NCI-H2227 treated with DMSO at 0.1 percent for 48 hours (cell line): ENCODE measurements at regions not wholly inside any gene's neighbourhood (a gene's known extent, or its start where the extent isn't known, plus 50 kb on each side); places are given as distances from the start of the nearest gene placed in this dataset.
A peak's percentile ranks its signal among the peaks of the same experiment; 100 is the strongest.

Experiments
- DNase-seq: peaks from one replicate; lab custom pipeline; 2025; lab: John Stamatoyannopoulos, UW

- no peak for DNase-seq
These were observed 788.7 kb upstream of the KLHL29 start for GRCh38 chr2:22596306-22596705.

DNA sequence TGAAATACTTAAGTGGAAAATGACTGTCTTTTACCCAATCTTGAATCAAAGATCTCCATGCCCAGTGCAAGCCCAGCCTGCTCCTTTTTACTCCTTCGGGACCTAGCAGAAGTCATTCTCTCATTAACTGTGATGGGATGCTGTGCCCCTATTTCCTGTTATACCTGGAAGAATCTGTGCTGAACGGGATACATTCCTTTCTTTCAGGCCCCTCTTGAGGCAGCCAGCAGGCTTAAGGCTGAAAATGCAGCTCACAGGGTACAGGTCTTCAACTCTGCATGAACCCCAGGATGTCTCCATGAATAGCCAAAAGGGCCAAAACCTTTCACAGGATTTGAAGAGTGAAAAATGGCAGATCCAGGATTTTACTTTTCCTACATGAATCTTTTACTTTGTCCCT lies 784.8 kb upstream of the KLHL29 start:
- no peak for DNase-seq

DNA sequence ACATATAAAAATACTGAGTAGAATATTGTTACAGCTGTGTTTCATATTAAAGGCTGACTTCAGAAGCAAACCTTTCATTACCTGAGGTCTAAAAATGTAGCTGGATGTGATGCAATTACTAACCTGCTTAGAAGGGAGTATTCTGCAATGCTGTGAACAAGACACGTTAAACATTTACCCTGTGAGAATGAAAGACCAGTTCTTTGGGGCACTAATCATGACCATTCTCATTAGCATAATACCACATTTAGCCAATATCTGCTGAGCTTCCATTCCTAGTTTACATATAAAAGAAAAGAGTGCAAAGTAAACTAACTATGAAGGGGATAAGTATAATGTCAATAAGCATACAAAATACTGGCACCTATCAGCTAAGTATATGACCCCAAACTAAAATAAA lies 784.0 kb upstream of the KLHL29 start:
- DNase-seq: no peak

GRCh38 chr2:22604136-22604535 lies 780.8 kb upstream of the KLHL29 start:
- DNase-seq: no peak

DNA sequence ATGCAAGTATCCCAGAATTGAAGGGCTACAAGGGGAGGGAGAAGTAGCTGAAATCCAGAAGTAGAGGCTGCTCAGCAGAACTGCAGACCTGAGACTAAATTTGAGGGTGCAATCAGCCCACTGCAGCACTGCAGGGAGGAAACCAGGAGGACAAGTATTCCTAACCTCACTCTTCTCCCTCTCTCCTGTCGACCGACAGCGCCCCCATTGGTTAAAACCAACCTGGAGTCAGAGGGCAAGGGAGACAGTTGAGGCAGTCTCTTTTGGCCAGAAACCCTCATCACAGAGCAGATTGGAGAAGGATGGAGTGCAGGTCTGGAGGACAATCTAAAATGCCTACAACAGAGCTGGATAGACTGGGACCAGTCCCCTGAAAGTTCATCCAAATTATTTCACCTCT lies 768.9 kb upstream of the KLHL29 start:
- DNase-seq: no peak

GRCh38 chr2:22623620-22624019 lies 761.4 kb upstream of the KLHL29 start:
- DNase-seq: no peak

- DNase-seq: no peak
These were observed 758.4 kb upstream of the KLHL29 start for GRCh38 chr2:22626621-22627020.

DNA sequence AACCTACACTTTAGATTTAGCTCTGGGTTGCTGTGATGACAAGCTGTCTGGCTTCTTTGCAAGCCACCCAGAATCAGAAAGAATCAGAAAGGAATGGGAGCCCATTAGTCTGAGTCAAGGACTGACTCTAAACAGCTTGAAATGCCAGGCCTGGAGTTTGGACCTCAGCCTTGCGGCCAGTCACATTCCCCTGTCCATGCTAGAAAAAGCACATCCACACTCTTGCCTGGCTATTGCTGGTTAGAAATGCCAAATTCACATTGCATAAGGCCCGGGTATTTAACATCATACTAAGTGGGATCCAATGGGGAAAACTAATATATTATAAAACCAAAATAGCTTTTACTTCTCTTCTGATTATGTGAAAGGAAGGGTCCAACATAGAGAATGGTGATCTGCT lies 756.8 kb upstream of the KLHL29 start:
- no peak for DNase-seq

- DNase-seq: no peak
These were observed 756.1 kb upstream of the KLHL29 start for GRCh38 chr2:22628906-22629305.

DNA sequence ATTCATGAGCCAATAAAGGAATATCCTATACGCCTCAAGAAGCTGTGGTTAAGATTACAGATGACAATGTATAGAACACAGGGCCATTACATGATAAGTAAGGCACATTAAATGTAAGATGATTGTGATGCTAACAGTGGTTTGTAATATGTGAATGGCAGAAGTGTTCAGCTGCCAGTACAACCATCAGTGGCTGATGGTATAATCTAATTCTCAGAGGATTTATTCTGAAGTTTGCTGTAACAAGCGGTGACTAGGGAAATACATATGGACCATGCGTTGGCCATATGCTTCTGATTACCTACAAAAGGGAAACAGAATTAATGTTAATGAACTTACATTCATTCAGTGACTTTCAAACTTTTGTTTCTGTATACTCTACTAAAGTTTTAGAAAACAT lies 750.8 kb upstream of the KLHL29 start:
- DNase-seq: no peak

DNA sequence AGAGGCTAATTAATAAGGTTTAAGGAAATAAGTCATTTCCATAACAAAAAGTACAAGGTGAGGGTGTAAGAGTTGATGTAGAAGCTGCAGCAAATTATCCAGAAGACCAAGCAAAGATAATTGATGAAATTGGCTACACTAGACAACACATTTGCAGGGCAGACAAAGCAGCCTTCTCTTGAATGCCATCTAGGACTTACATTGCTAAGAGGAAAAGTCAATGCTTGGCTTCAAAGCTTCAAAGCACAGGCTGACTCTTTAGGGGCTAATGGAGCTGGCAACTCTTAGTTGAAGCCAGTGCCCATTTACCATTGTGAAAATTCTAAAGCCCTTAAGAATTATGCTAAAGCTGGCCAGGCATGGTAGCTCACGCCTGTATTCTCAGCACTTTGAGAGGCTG lies 728.6 kb upstream of the KLHL29 start:
- no peak for DNase-seq

DNA sequence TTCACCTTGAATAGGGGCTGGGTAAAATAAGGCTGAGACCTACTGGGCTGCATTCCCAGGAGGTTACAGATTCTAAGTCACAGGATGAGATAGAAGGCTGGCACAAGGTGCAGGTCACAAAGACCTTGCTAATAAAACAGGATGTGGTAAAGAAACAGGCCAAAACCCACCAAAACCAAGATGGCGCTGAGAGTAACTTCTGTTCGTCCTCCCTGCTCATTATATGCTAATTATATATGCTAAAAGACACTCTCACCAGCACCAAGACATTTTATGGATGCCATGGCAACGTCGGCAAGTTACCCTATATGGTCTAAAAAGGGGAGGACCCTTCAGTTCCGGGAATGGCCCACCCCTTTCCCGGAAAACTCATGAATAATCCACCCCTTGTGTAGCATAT lies 711.5 kb upstream of the KLHL29 start:
- DNase-seq: no peak

GRCh38 chr2:22683914-22684313 lies 701.1 kb upstream of the KLHL29 start:
- DNase-seq: no peak

GRCh38 chr2:22690096-22690495 lies 694.9 kb upstream of the KLHL29 start:
- DNase-seq: no peak

- no peak for DNase-seq
These were observed 693.3 kb upstream of the KLHL29 start for GRCh38 chr2:22691666-22692065.

DNA sequence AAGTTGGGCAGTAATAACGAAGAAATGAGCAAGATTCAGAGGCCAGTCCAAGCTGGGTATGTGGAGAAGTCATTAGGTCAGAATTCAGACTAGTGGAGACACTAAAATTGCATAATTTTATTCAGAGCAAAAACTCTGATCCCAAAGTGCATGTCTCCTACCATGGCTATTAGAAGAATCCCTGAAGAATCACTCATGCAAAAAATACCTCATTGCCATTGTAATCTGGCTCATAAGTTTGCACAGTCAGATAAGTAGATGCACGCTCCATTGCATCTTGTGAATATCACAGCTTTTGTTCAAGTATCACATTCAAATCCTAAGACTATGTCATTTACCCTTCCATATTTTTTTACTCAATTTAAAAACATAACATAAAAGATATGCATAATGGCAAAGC lies 692.2 kb upstream of the KLHL29 start:
- no peak for DNase-seq

DNA sequence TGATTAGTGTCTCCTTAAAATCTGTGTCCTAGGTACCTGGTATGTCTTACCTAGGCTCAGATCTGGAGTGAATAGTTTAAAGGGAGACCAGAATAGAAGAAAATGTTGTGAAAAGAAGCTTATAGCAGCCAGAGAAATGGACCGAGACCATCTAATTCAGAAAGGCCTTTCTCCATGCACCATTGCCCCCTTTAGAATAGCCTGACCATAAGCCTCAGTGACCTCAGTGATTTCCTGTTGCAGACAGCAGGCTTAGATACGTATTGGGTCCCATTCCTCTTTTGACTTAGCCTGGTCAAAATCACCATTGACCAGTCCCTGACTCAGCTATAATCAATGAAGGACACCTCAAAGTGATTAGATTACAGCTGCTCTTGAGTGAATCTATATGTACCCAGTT lies 690.7 kb upstream of the KLHL29 start:
- no peak for DNase-seq

GRCh38 chr2:22694856-22695255 lies 690.1 kb upstream of the KLHL29 start:
- no peak for DNase-seq

DNA sequence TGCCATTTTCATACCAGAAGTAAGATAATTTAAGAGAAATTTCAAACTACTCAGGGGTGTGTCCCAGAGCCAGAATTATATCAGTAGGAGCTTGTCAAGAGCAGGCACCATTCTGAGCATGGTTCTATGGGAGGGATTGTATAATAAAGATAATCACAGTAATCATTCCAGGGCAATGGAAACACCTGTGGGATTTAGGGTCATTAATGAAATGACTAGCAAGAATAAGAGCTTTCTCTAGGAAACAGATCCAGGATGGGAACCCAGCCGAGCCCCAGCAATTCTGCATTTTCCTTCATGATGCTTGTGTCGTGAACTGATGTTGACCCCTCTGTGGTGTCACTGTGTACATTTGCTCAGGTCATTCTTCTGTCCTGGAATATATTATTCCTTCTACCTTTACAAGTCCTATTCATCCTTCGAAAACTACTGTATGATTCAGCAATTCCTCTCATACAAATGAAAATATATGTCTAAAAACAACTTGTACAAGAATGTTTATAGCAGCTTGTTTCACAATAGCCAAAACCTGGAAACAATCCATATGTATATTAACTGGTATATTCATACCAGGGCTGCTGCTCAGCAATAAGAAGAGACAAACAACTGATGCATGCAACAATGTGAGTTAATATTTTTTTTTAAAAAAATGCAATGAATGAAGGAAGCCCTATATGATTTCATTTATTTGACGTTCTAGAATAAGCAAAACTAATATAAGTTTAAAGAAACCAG lies 687.8 kb upstream of the KLHL29 start:
- DNase-seq: peak; percentile 71

DNA sequence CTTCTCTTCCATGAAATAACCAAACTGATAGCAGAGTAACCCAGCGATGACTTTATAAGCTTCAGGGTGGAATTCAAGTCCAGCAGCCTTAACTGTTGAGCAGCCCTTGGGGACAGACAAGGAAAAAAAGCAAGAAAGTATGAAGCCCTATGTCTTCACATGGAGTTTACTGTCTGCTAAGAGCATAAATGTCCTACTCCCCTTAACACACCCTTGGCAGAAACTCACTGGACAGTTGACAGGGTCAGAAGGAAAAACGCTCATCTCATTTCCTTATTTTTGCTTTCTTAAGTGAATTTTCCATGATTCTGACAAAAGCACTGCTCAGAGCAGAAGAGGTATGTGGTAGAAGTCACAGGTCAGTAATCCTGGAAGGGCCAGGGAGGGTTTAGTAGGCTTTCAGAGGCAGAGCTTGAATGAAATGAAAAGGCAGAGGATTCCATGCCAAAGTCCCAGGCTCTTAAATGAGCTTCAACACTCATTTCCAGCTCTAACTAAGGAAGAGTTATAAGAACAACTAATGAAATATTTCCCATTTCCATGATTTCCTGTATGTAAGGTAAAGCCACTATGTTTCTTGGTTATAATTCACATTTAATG lies 683.3 kb upstream of the KLHL29 start:
- no peak for DNase-seq

- DNase-seq: no peak
These were observed 681.6 kb upstream of the KLHL29 start for GRCh38 chr2:22703286-22703920.

GRCh38 chr2:22719396-22719795 lies 665.6 kb upstream of the KLHL29 start:
- DNase-seq: no peak

DNA sequence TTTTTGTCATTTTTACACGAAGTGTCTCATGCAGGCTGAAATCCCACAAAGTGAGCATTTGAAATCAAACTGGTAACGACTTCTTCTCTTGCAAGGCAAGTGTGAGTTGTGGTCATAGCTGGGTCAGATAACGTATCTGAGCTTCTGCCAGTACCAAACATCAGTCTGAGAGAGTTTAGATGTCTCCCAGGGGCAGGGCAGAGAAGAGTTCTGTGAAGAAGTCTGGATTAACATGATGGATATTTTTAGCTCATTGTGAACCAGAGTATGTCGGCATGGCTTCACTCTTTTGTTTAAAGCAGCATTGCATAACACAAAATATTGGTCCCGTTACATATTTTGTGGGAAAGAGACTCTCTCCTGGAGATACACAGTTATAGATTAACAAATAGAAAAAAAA lies 655.5 kb upstream of the KLHL29 start:
- no peak for DNase-seq
